Cardiac muscle cell (in vitro differentiated cells and primary cell): ENCODE measurements at regions not wholly inside any gene's neighbourhood (a gene's known extent, or its start where the extent isn't known, plus 50 kb on each side); places are given as distances from the start of the nearest gene placed in this dataset.
A peak's percentile ranks its signal among the peaks of the same experiment; 100 is the strongest.

Source experiments
- DNase-seq, 2 donors: peaks; one replicate each; pipeline versions ENCODE4 v3.0.0 to v3.0.0-alpha.2; 2010 to 2017; ENCODE audit warnings: low read depth in 1 of 2, low spot score in 1 of 2
- H3K27ac ChIP-seq: fragments of 200-600 bp; sonication (generic); 2 replicates; pipeline ENCODE4 v1.5.1; 2016
- H3K27me3 ChIP-seq: fragments of 200-600 bp; sonication (generic); 2 replicates; pipeline ENCODE4 v1.6.0; 2016; ENCODE audit warnings: control low read depth
- H3K36me3 ChIP-seq: fragments of 200-600 bp; sonication (generic); 2 replicates; pipeline ENCODE4 v1.5.1; 2016; ENCODE audit warnings: control low read depth
- H3K4me1 ChIP-seq: fragments of 200-600 bp; sonication (generic); 2 replicates; pipeline ENCODE4 v1.8.1; 2017; ENCODE audit warnings: low read depth, mild to moderate bottlenecking, mixed run types
- H3K4me3 ChIP-seq: fragments of 200-600 bp; sonication (generic); 2 replicates; pipeline ENCODE4 v1.5.1; 2016; ENCODE audit warnings: mild to moderate bottlenecking
- H3K9me3 ChIP-seq: fragments of 200-600 bp; sonication (generic); 2 replicates; pipeline ENCODE4 v1.5.1; 2017; ENCODE audit warnings: low read depth, mild to moderate bottlenecking, control low read depth
- CTCF ChIP-seq: IDR thresholded peaks from 2 replicates; pipeline ENCODE4 v1.5.1; 2012; ENCODE audit warnings: low read depth, mild to moderate bottlenecking, low read length

DNA sequence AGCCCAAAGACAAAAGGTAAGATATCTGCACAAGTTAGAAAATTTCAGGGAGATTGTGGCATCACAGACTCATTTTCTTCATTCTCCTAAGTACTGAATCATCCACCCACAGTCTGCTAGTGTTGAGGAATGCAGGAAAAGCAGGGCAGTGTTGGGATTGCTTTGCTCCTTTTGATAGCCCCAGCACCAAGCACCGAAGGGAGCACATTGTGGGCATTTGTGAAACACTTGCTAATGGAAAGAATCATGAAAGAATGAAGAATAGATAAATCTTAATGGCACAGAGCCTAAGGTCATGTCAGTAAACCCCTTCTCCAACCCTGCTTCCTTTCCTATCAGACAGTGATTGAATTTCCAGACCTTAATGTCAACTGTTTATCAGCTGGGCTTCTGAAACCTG, 103.1 kb upstream of the GPRIN3 start:
- Histone ChIP-seq H3K27me3 (no peaks in the 10 kb centered on the region), H3K36me3 (no peaks in the 10 kb centered on the region), H3K4me3 (no peak overlapping the region), H3K4me1 (peaks cover 9% of the 10 kb centered on the region), H3K9me3 (no peaks in the 10 kb centered on the region), H3K27ac (no peak overlapping the region)
- DNase-seq = peak; percentile 17 to 62
- TF ChIP-seq CTCF = no peak

DNA sequence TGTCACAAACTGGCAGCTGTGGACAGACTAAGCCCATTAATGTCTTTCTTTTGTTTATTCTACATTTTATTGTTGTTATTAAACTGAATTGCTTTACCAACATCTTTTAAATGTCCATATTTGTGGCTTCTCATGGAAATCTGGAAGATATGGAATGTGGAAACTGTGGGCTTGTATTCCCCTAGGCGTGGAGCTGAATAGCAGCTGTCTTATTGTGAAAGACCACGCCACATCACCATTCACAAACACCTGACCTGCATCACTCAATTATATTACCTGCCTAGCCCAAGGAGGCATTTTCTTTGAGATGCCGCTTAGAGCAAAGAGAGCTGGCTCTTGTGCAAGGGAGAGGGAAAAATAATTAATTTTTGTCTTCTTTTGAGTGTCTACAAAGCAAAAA, 96.9 kb upstream of the GPRIN3 start:
- Histone ChIP-seq H3K36me3 (no peaks in the 10 kb centered on the region), H3K9me3 (no peaks in the 10 kb centered on the region), H3K27me3 (no peaks in the 10 kb centered on the region), H3K27ac (no peak overlapping the region), H3K4me3 (no peak overlapping the region), H3K4me1 (peaks cover 6% of the 10 kb centered on the region)
- no peak for TF ChIP-seq CTCF
- DNase-seq = no peak

DNA sequence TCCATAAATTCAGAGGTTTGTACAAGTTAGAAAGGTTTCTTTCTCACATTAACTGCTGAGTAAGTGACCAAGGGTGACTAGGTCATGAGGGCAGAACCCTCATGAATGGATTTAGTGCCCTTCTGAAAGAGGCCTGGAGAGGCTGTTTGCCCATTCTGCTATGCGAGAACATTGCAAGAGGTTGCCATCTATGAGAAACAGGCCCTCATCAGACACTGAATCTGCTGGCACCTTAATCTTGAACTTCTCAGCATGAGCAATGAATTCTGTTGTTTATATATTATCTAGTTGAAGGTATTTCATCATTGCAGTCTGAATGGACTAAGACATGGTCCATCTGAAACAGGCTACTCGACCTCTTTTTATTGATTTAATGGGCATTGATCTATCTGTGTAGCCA, 96.2 kb upstream of the GPRIN3 start:
- TF ChIP-seq CTCF = no peak
- Histone ChIP-seq H3K4me3 (no peak overlapping the region), H3K9me3 (no peaks in the 10 kb centered on the region), H3K36me3 (no peaks in the 10 kb centered on the region), H3K27ac (no peak overlapping the region), H3K27me3 (no peaks in the 10 kb centered on the region), H3K4me1 (peaks cover 8% of the 10 kb centered on the region)
- DNase-seq = no peak

GRCh38 chr4:89400287-89401035, 92.9 kb upstream of the GPRIN3 start:
- no peaks in the 10 kb centered on the region for H3K9me3 ChIP-seq
- peaks cover 8% of the 10 kb centered on the region for H3K4me1 ChIP-seq
- TF ChIP-seq CTCF = no peak
- H3K36me3 ChIP-seq = no peaks in the 10 kb centered on the region
- no peak overlapping the region for H3K27ac ChIP-seq
- no peak overlapping the region for H3K4me3 ChIP-seq
- H3K27me3 ChIP-seq = no peaks in the 10 kb centered on the region
- peak in 1 of 2 donors; percentile 59 for DNase-seq

DNA sequence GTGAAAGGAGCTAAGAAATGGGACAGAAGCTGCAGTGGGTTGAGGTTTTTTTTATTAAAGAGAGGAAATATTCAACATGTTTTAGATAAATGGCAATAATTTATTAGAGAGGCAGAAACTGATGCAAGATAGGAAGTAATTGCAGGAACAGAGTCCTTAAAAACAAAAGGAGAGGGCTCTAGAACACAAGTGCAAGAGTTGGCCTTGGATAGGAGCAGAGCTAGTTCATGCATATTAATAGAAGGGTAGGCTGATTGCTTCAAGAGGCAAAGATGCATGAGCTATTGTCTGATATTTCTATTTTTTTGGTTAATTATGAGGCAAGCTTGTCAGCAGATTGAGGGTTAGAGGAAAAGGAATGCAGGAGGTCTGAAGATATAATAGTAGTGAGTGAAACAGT, 91.0 kb upstream of the GPRIN3 start:
- H3K36me3 ChIP-seq = no peaks in the 10 kb centered on the region
- DNase-seq = peak in 1 of 2 donors; percentile 20
- H3K27me3 ChIP-seq = no peaks in the 10 kb centered on the region
- H3K27ac ChIP-seq = no peak overlapping the region
- TF ChIP-seq CTCF = no peak
- H3K9me3 ChIP-seq = no peaks in the 10 kb centered on the region
- peaks cover 8% of the 10 kb centered on the region for H3K4me1 ChIP-seq
- H3K4me3 ChIP-seq = no peak overlapping the region
